Neural progenitor cell (in vitro differentiated cells): ENCODE measurements at regions not wholly inside any gene's neighbourhood (a gene's known extent, or its start where the extent isn't known, plus 50 kb on each side); places are given as distances from the start of the nearest gene placed in this dataset.

Experiments used
- DNase-seq: peaks from one replicate; pipeline ENCODE4 v3.0.0-alpha.2; 2016; ENCODE audit warnings: low spot score
- H2AFZ ChIP-seq: fragments of 200-600 bp; sonication (generic); replicated peaks from 2 replicates; pipeline ENCODE4 v1.6.1; 2016; ENCODE audit warnings: antibody characterized with exemption
- H3F3A ChIP-seq: fragments of 200-600 bp; sonication (generic); 2 replicates; pipeline ENCODE4 v1.6.1; 2016; ENCODE audit warnings: antibody characterized with exemption, low read depth
- H3K27ac ChIP-seq: fragments of 200-600 bp; sonication (generic); 2 replicates; pipeline ENCODE4 v1.5.1; 2016; ENCODE audit warnings: mild to moderate bottlenecking
- H3K27me3 ChIP-seq: fragments of 200-600 bp; sonication (generic); 2 replicates; pipeline ENCODE4 v1.6.1; 2016; ENCODE audit warnings: mild to moderate bottlenecking, moderate library complexity
- H3K36me3 ChIP-seq: fragments of 200-600 bp; sonication (generic); 2 replicates; pipeline ENCODE4 v1.5.1; 2016
- H3K4me1 ChIP-seq: fragments of 200-600 bp; sonication (generic); 2 replicates; pipeline ENCODE4 v1.6.1; 2016; ENCODE audit warnings: mixed run types
- H3K4me2 ChIP-seq: fragments of 200-600 bp; sonication (generic); 2 replicates; pipeline ENCODE4 v1.6.1; 2016
- H3K4me3 ChIP-seq: fragments of 200-600 bp; sonication (generic); 2 replicates; pipeline ENCODE4 v1.5.1; 2016
- H3K79me2 ChIP-seq: fragments of 200-600 bp; sonication (generic); 2 replicates; pipeline ENCODE4 v1.6.1; 2016; ENCODE audit warnings: low read depth
- H3K9ac ChIP-seq: fragments of 200-600 bp; sonication (generic); 2 replicates; pipeline ENCODE4 v1.6.1; 2016
- H3K9me3 ChIP-seq: fragments of 200-600 bp; sonication (generic); 2 replicates; pipeline ENCODE4 v1.5.1; 2016; ENCODE audit warnings: low read depth
- H4K20me1 ChIP-seq: fragments of 200-600 bp; sonication (generic); 2 replicates; pipeline ENCODE4 v1.6.1; 2016; ENCODE audit warnings: low read depth
- H3K27ac Mint-ChIP-seq: 3 replicates; pipeline ENCODE4 v1.8.0; 2021; ENCODE audit warnings: mixed read lengths
- H3K27me3 Mint-ChIP-seq: 2 replicates; pipeline ENCODE4 v1.8.0; 2022; ENCODE audit warnings: low read depth, mild to moderate bottlenecking, inconsistent platforms, moderate library complexity, mixed read lengths; ENCODE audit not compliant: insufficient read depth
- H3K36me3 Mint-ChIP-seq: 3 replicates; pipeline ENCODE4 v1.8.0; 2021; ENCODE audit warnings: mixed read lengths
- H3K4me1 Mint-ChIP-seq: 3 replicates; pipeline ENCODE4 v1.8.0; 2021; ENCODE audit warnings: mixed read lengths
- H3K4me3 Mint-ChIP-seq: 3 replicates; pipeline ENCODE4 v1.8.0; 2021; ENCODE audit warnings: mild to moderate bottlenecking, moderate library complexity, mixed read lengths
- H3K9me3 Mint-ChIP-seq: 3 replicates; pipeline ENCODE4 v1.8.0; 2020; ENCODE audit warnings: mixed read lengths
- CTCF ChIP-seq: fragments of 200-600 bp; sonication (generic); IDR thresholded peaks from 2 replicates; pipeline ENCODE4 v1.5.1; 2017; ENCODE audit warnings: antibody characterized with exemption, mild to moderate bottlenecking
- EZH2 ChIP-seq: fragments of 200-600 bp; sonication (generic); IDR thresholded peaks from 2 replicates; pipeline ENCODE4 v1.6.1; 2017; ENCODE audit warnings: antibody characterized with exemption, mild to moderate bottlenecking, moderate library complexity
- EZH2phosphoT487 ChIP-seq: fragments of 200-600 bp; sonication (generic); IDR thresholded peaks from 2 replicates; pipeline ENCODE4 v1.6.1; 2017; ENCODE audit warnings: antibody characterized with exemption

- Histone ChIP-seq H3K27me3 (no peaks in the 10 kb centered on the region), H4K20me1 (no peaks in the 10 kb centered on the region), H3K9me3 (no peaks in the 10 kb centered on the region), H3K27ac (no peak overlapping the region), H3F3A (no peaks in the 10 kb centered on the region), H3K4me2 (no peak overlapping the region), H3K4me3 (no peak overlapping the region), H2AFZ (no peak overlapping the region), H3K79me2 (no peaks in the 10 kb centered on the region), H3K36me3 (no peaks in the 10 kb centered on the region), H3K4me1 (no peaks in the 10 kb centered on the region), H3K9ac (no peak overlapping the region)
- peaks cover 9% of the 10 kb centered on the region for H3K27me3 Mint-ChIP-seq
- H3K4me3 Mint-ChIP-seq: no peak overlapping the region
- TF ChIP-seq EZH2 (no peak), EZH2phosphoT487 (no peak), CTCF (no peak)
- peaks cover 17% of the 10 kb centered on the region for H3K4me1 Mint-ChIP-seq
- H3K27ac Mint-ChIP-seq: peak overlapping the region; percentile 85
- peaks cover 7% of the 10 kb centered on the region for H3K36me3 Mint-ChIP-seq
- no peak for DNase-seq
- H3K9me3 Mint-ChIP-seq: peaks cover 13% of the 10 kb centered on the region
These were observed 221.1 kb upstream of the PBX1 start for GRCh38 chr1:164337885-164338284.

- no peak overlapping the region for H3K27ac ChIP-seq
- Mint-ChIP-seq H3K4me3 (no peak overlapping the region), H3K9me3 (peaks cover 23% of the 10 kb centered on the region), H3K27ac (no peak overlapping the region), H3K36me3 (peaks cover 7% of the 10 kb centered on the region), H3K4me1 (peaks cover 5% of the 10 kb centered on the region), H3K27me3 (peaks cover 7% of the 10 kb centered on the region)
- H2AFZ ChIP-seq: no peak overlapping the region
- H3K4me3 ChIP-seq: no peak overlapping the region
- no peaks in the 10 kb centered on the region for H3K27me3 ChIP-seq
- H3K9me3 ChIP-seq: peaks cover 6% of the 10 kb centered on the region
- peaks cover 3% of the 10 kb centered on the region for H3K4me1 ChIP-seq
- no peaks in the 10 kb centered on the region for H3F3A ChIP-seq
- DNase-seq: peak; percentile 52
- H3K79me2 ChIP-seq: no peaks in the 10 kb centered on the region
- TF ChIP-seq CTCF: no peak
- TF ChIP-seq EZH2phosphoT487: no peak
- TF ChIP-seq EZH2: no peak
- H3K36me3 ChIP-seq: no peaks in the 10 kb centered on the region
- H3K4me2 ChIP-seq: no peak overlapping the region
- no peak overlapping the region for H3K9ac ChIP-seq
- no peaks in the 10 kb centered on the region for H4K20me1 ChIP-seq
These were observed 215.8 kb upstream of the PBX1 start for GRCh38 chr1:164343189-164343588.

DNA sequence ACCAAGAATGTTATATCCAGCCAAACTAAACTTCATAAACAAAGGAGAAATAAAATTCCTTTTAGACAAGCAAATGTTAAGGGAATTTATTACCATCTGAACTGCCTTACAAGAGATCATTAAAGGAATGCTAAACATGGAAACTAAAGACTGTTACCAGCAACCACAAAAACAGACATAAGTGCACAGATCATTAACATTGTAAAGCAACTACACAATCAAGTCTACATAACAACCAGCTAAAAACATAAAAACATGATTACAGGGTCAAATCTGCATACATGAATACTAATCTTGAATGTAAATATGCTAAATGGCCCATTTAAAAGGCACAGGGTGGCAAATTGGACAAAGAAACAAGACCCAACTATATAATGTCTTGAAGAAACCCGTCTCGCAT is 211.0 kb upstream of the PBX1 start:
- Histone ChIP-seq H4K20me1 (no peaks in the 10 kb centered on the region), H3K4me1 (peaks cover 3% of the 10 kb centered on the region), H3K4me3 (no peak overlapping the region), H3K4me2 (no peak overlapping the region), H3K36me3 (no peaks in the 10 kb centered on the region), H3K9ac (no peak overlapping the region), H3K9me3 (peaks cover 6% of the 10 kb centered on the region), H3F3A (no peaks in the 10 kb centered on the region), H3K27ac (no peak overlapping the region), H3K79me2 (no peaks in the 10 kb centered on the region), H3K27me3 (no peaks in the 10 kb centered on the region), H2AFZ (no peak overlapping the region)
- Mint-ChIP-seq H3K27me3 (peaks cover 4% of the 10 kb centered on the region), H3K36me3 (no peaks in the 10 kb centered on the region), H3K4me3 (no peak overlapping the region), H3K9me3 (peaks cover 31% of the 10 kb centered on the region), H3K4me1 (peaks cover 5% of the 10 kb centered on the region), H3K27ac (no peak overlapping the region)
- TF ChIP-seq EZH2: no peak
- no peak for TF ChIP-seq CTCF
- no peak for TF ChIP-seq EZH2phosphoT487
- no peak for DNase-seq

- Mint-ChIP-seq H3K4me3 (no peak overlapping the region), H3K4me1 (peaks cover 3% of the 10 kb centered on the region), H3K9me3 (no peaks in the 10 kb centered on the region), H3K27ac (no peak overlapping the region), H3K36me3 (no peaks in the 10 kb centered on the region), H3K27me3 (no peaks in the 10 kb centered on the region)
- Histone ChIP-seq H4K20me1 (no peaks in the 10 kb centered on the region), H3K9me3 (no peaks in the 10 kb centered on the region), H3K9ac (no peak overlapping the region), H3K79me2 (no peaks in the 10 kb centered on the region), H3K4me1 (no peaks in the 10 kb centered on the region), H3K27ac (no peak overlapping the region), H3K4me3 (no peak overlapping the region), H2AFZ (no peak overlapping the region), H3K27me3 (no peaks in the 10 kb centered on the region), H3K36me3 (no peaks in the 10 kb centered on the region), H3K4me2 (no peak overlapping the region), H3F3A (no peaks in the 10 kb centered on the region)
- no peak for TF ChIP-seq EZH2
- TF ChIP-seq CTCF: no peak
- no peak for TF ChIP-seq EZH2phosphoT487
- no peak for DNase-seq
These were observed 202.5 kb upstream of the PBX1 start for GRCh38 chr1:164356511-164356910.
